Neural cell (in vitro differentiated cells): ENCODE measurements at regions not wholly inside any gene's neighbourhood (a gene's known extent, or its start where the extent isn't known, plus 50 kb on each side); places are given as distances from the start of the nearest gene placed in this dataset.

Experiments used
- H2AFZ ChIP-seq: fragments of 200-600, 300-800 bp; sonication (generic), shearing (Covaris generic); 2 replicates; pipeline ENCODE4 v1.6.0; 2014; ENCODE audit warnings: low read depth, mild to moderate bottlenecking, antibody characterized with exemption, low read length, moderate library complexity
- H3F3A ChIP-seq: fragments of 200-600 bp; shearing (Covaris generic); 2 replicates; pipeline ENCODE4 v1.6.1; 2016; ENCODE audit warnings: mild to moderate bottlenecking, moderate library complexity, mixed read lengths, antibody characterized with exemption, low read length; ENCODE audit not compliant: insufficient read depth, poor library complexity, severe bottlenecking
- H3K27ac ChIP-seq: fragments of 200-600, 300-800 bp; sonication (generic), shearing (Covaris generic); 2 replicates; pipeline ENCODE4 v1.5.1; 2014; ENCODE audit warnings: mild to moderate bottlenecking, low read length, moderate library complexity
- H3K27me3 ChIP-seq: fragments of 300-800, 200-600 bp; sonication (generic), shearing (Covaris generic); 2 replicates; pipeline ENCODE4 v1.6.0; 2014; ENCODE audit warnings: mild to moderate bottlenecking, low read depth, low read length, moderate library complexity; ENCODE audit not compliant: insufficient read depth
- H3K36me3 ChIP-seq: fragments of 300-800, 200-600 bp; sonication (generic), shearing (Covaris generic); 2 replicates; pipeline ENCODE4 v1.5.1; 2014; ENCODE audit warnings: mild to moderate bottlenecking, antibody characterized with exemption, low read length, moderate library complexity; ENCODE audit not compliant: insufficient read depth
- H3K4me2 ChIP-seq: fragments of 300-800, 200-600 bp; sonication (generic), shearing (Covaris generic); 2 replicates; pipeline ENCODE4 v1.6.0; 2014; ENCODE audit warnings: mild to moderate bottlenecking, low read length
- H3K4me3 ChIP-seq: fragments of 300-800, 200-600 bp; sonication (generic), shearing (Covaris generic); 2 replicates; pipeline ENCODE4 v1.5.1; 2014; ENCODE audit warnings: mild to moderate bottlenecking, low read length, moderate library complexity
- H3K79me2 ChIP-seq: fragments of 200-600 bp; shearing (Covaris generic); replicated peaks from 2 replicates; pipeline ENCODE4 v1.6.0; 2014; ENCODE audit warnings: mild to moderate bottlenecking, low read length, moderate library complexity; ENCODE audit not compliant: insufficient read depth
- H3K9ac ChIP-seq: fragments of 300-800, 200-600 bp; sonication (generic), shearing (Covaris generic); 2 replicates; pipeline ENCODE4 v1.6.1; 2016; ENCODE audit warnings: mild to moderate bottlenecking, low read length, mixed read lengths
- H3K9me2 ChIP-seq: fragments of 200-600 bp; shearing (Covaris generic); 2 replicates; pipeline ENCODE4 v1.6.1; 2016; ENCODE audit warnings: mild to moderate bottlenecking, low read length, mixed read lengths; ENCODE audit not compliant: insufficient read depth
- H3K9me3 ChIP-seq: fragments of 200-600, 300-800 bp; sonication (generic), shearing (Covaris generic); 2 replicates; pipeline ENCODE4 v1.6.1; 2016; ENCODE audit warnings: mild to moderate bottlenecking, mixed run types, low read length, moderate library complexity, mixed read lengths
- H4K20me1 ChIP-seq: fragments of 200-600 bp; shearing (Covaris generic); 2 replicates; pipeline ENCODE4 v1.6.1; 2016; ENCODE audit warnings: mild to moderate bottlenecking, mixed run types; ENCODE audit not compliant: insufficient read depth
- CTCF ChIP-seq: fragments of 450-650 bp; IDR thresholded peaks from 2 replicates; pipeline ENCODE4 v1.5.1; 2014; ENCODE audit warnings: antibody characterized with exemption, mild to moderate bottlenecking, moderate library complexity; ENCODE audit not compliant: poor library complexity, severe bottlenecking
- EP300 ChIP-seq: fragments of 450-650 bp; conservative IDR thresholded peaks from 2 replicates; pipeline ENCODE4 v1.6.1; 2014; ENCODE audit warnings: antibody characterized with exemption, mild to moderate bottlenecking, moderate library complexity; ENCODE audit not compliant: poor library complexity, severe bottlenecking
- EZH2 ChIP-seq: fragments of 200-600, 300-800 bp; shearing (Covaris generic), sonication (generic); IDR thresholded peaks from 2 replicates; pipeline ENCODE4 v1.6.1; 2014; ENCODE audit warnings: antibody characterized with exemption, low read length, borderline replicate concordance, mild to moderate bottlenecking; ENCODE audit not compliant: insufficient read depth, poor library complexity, severe bottlenecking
- MXI1 ChIP-seq: fragments of 450-650 bp; conservative IDR thresholded peaks from 2 replicates; pipeline ENCODE4 v1.6.1; 2014; ENCODE audit warnings: antibody characterized with exemption, mild to moderate bottlenecking; ENCODE audit not compliant: poor library complexity, severe bottlenecking
- POLR2AphosphoS5 ChIP-seq: IDR thresholded peaks from 2 replicates; pipeline ENCODE4 v1.6.1; 2012
- RAD21 ChIP-seq: fragments of 450-650 bp; conservative IDR thresholded peaks from 2 replicates; pipeline ENCODE4 v1.6.1; 2014; ENCODE audit warnings: antibody characterized with exemption, mild to moderate bottlenecking, moderate library complexity
- REST ChIP-seq: IDR thresholded peaks from 2 replicates; pipeline ENCODE4 v1.6.1; 2012; ENCODE audit warnings: borderline replicate concordance
- SMC3 ChIP-seq: fragments of 450-650 bp; conservative IDR thresholded peaks from 2 replicates; pipeline ENCODE4 v1.6.1; 2014; ENCODE audit warnings: antibody characterized with exemption, mild to moderate bottlenecking, moderate library complexity; ENCODE audit not compliant: poor library complexity
- TAF1 ChIP-seq: IDR thresholded peaks from 2 replicates; pipeline ENCODE4 v1.6.1; 2012; ENCODE audit warnings: low read depth

- TF ChIP-seq TAF1 (no peak), REST (no peak), EP300 (no peak), POLR2AphosphoS5 (no peak), SMC3 (no peak), CTCF (no peak), EZH2 (no peak), MXI1 (no peak), RAD21 (no peak)
- no peaks in the 10 kb centered on the region for H3K9me2 ChIP-seq
- H3K27ac ChIP-seq = no peak overlapping the region
- H3K9ac ChIP-seq = no peak overlapping the region
- H3K4me3 ChIP-seq = no peak overlapping the region
- H3K27me3 ChIP-seq = no peaks in the 10 kb centered on the region
- no peak overlapping the region for H3K4me2 ChIP-seq
- no peaks in the 10 kb centered on the region for H4K20me1 ChIP-seq
- H2AFZ ChIP-seq = no peak overlapping the region
- H3F3A ChIP-seq = no peaks in the 10 kb centered on the region
- no peaks in the 10 kb centered on the region for H3K36me3 ChIP-seq
- no peaks in the 10 kb centered on the region for H3K9me3 ChIP-seq
- no peaks in the 10 kb centered on the region for H3K79me2 ChIP-seq
These were observed 103.5 kb downstream of the RPS24 start for GRCh38 chr10:78137147-78137546.

GRCh38 chr10:78139341-78139740 lies 105.7 kb downstream of the RPS24 start:
- Histone ChIP-seq H3K9me3 (no peaks in the 10 kb centered on the region), H2AFZ (no peak overlapping the region), H4K20me1 (no peaks in the 10 kb centered on the region), H3K4me2 (no peak overlapping the region), H3K9me2 (no peaks in the 10 kb centered on the region), H3K9ac (peak overlapping the region; percentile 31), H3K79me2 (no peaks in the 10 kb centered on the region), H3K4me3 (no peak overlapping the region), H3K27me3 (no peaks in the 10 kb centered on the region), H3K27ac (no peak overlapping the region), H3K36me3 (no peaks in the 10 kb centered on the region), H3F3A (no peaks in the 10 kb centered on the region)
- no peak for TF ChIP-seq CTCF
